ENCODE measurements at regions not wholly inside any gene's neighbourhood (a gene's known extent, or its start where the extent isn't known, plus 50 kb on each side); places are given as distances from the start of the nearest gene placed in this dataset.
"Not testable (repeated sequence)": the region's sequence is repeated elsewhere in the genome, so short reads cannot be mapped to it uniquely, and the experiment has no call there.

- TF ChIP-seq CTCF (IDR thresholded peaks at IDR 0.05); EP300 (IDR thresholded peaks at IDR 0.05; ENCODE audit: borderline replicate concordance in 1 of 2, low read depth in 1 of 2, low read length in 1 of 2): not testable (repeated sequence)
Observed at GRCh38 chr15:30700006-30700597, 74.2 kb downstream of the ARHGAP11B start.
